Activated T-cell treated with anti-CD3 and anti-CD28 coated beads, Interleukin-2, amount 50 U/mL, for 24 hours (primary cell): ENCODE measurements at regions not wholly inside any gene's neighbourhood (a gene's known extent, or its start where the extent isn't known, plus 50 kb on each side); places are given as distances from the start of the nearest gene placed in this dataset.

ENCODE experiments used
- DNase-seq: peaks from one replicate; pipeline ENCODE4 v3.0.0-alpha.2; 2020
- H3K27ac Mint-ChIP-seq: 2 replicates; pipeline ENCODE4 v1.8.0; 2020; ENCODE audit warnings: mild to moderate bottlenecking, mixed read lengths
- H3K27me3 Mint-ChIP-seq: 2 replicates; pipeline ENCODE4 v1.8.0; 2020; ENCODE audit warnings: mixed read lengths
- H3K36me3 Mint-ChIP-seq: 2 replicates; pipeline ENCODE4 v1.8.0; 2020; ENCODE audit warnings: low read depth, mixed read lengths
- H3K4me1 Mint-ChIP-seq: 2 replicates; pipeline ENCODE4 v1.8.0; 2020; ENCODE audit warnings: low read depth, mixed read lengths
- H3K4me3 Mint-ChIP-seq: 2 replicates; pipeline ENCODE4 v1.8.0; 2020; ENCODE audit warnings: mild to moderate bottlenecking, moderate library complexity, mixed read lengths
- H3K9me3 Mint-ChIP-seq: 2 replicates; pipeline ENCODE4 v1.8.0; 2020; ENCODE audit warnings: mixed read lengths

DNA sequence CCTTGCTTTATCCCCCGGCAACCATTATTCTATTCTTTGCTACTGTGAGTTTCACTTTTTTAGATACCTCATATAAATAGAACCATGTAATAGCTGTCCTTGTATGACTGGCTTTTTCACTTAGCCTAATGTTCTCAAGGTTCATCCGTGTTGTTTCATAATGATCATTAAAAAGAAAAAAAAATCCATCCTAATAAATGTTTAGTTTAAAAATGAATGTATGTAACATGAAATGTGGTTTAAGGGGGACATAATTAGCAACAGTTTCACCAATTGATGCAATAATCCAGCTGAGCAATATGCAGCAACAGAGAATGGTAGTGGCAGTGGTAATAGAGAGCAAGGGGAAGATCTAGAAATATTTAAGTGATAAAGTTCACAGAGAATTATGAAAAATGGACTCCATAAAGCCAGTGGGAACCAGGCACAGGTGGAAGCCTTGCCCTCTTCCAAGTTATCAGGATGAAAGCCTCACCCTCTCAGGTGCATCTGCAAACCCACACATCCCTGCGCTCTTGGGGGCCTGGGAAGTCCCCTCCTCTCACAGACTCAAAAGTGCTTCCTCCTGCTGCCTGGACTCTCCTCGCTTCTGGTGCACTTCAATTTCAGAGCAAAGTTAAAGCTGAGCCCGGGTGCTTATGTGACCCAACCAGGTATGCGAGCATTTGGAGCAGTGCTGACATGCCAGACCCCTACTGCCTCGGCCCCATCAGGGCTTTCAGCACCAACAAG is 1403.3 kb upstream of the SLC39A10 start:
- H3K27me3 Mint-ChIP-seq = no peaks in the 10 kb centered on the region
- no peaks in the 10 kb centered on the region for H3K9me3 Mint-ChIP-seq
- no peaks in the 10 kb centered on the region for H3K4me1 Mint-ChIP-seq

DNA sequence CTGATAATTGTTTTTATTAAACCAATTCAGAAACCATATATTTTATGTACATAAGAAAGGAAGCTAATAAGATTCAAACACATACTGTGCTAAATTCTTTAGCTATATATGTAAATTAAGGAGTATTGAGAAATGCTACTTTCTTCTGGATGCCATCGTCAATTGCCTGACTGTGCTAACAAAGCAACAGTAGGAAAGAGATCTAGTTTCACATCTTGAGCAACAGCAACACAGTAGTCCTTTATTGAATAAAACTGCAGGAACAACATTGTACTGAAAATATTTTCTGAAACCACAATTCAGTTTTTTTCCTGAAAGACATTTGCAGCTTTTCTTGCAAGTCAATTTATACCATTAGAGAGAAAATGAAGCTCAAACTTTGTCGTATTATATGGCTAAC is 1404.9 kb upstream of the SLC39A10 start:
- no peaks in the 10 kb centered on the region for H3K4me1 Mint-ChIP-seq
- DNase-seq = no peak
- H3K9me3 Mint-ChIP-seq = no peaks in the 10 kb centered on the region
- no peak overlapping the region for H3K4me3 Mint-ChIP-seq
- H3K27me3 Mint-ChIP-seq = no peaks in the 10 kb centered on the region
- H3K27ac Mint-ChIP-seq = no peak overlapping the region
- H3K36me3 Mint-ChIP-seq = no peaks in the 10 kb centered on the region

More for the DNA sequence above, 1403.3 kb upstream of the SLC39A10 start:
- no peaks in the 10 kb centered on the region for H3K36me3 Mint-ChIP-seq
- DNase-seq = no peak
- no peak overlapping the region for H3K27ac Mint-ChIP-seq
- H3K4me3 Mint-ChIP-seq = no peak overlapping the region

DNA sequence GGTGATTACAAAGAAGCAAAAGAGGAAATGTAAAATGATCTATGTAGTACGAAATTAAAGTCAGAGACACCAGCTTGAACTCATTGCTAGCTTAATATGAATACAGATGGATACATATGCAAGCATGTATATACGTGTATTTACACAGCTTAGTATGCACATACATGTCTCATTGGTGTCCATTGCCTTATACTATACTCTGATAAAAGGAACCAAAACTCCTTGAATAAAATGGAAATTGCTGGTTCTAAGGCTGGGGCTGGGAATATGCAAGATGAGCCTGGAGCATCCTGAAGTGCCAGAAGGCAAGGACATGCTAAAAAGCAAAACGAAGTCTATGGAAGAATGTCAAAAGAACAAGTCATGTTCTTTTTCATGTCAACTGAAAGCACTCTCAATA is 1424.4 kb upstream of the SLC39A10 start:
- DNase-seq = no peak

DNA sequence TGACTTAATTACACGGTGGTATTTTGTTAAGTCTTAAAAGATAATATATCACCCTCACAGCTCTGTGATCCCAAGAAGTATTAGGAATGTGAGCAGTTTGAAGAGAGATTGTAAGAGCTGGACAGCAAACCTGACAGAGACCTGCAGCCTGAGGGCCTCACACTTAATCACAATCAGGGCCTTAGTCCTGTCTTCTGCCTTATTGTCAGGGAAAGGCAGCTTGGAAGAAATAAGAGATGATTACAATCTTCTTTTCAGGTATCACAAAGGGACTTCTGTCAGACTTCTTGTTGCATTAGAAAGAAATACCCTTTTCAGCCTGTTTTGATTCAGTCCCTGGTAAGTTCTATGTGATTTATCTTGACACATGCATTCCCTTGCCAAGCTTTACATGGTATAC is 1433.8 kb upstream of the SLC39A10 start:
- Mint-ChIP-seq H3K4me3 (no peak overlapping the region), H3K4me1 (no peaks in the 10 kb centered on the region), H3K36me3 (no peaks in the 10 kb centered on the region), H3K27ac (no peak overlapping the region), H3K27me3 (no peaks in the 10 kb centered on the region), H3K9me3 (no peaks in the 10 kb centered on the region)
- no peak for DNase-seq

More for the DNA sequence above, 1424.4 kb upstream of the SLC39A10 start:
- H3K27me3 Mint-ChIP-seq = no peaks in the 10 kb centered on the region
- H3K9me3 Mint-ChIP-seq = no peaks in the 10 kb centered on the region
- H3K27ac Mint-ChIP-seq = no peak overlapping the region
- no peaks in the 10 kb centered on the region for H3K4me1 Mint-ChIP-seq
- H3K36me3 Mint-ChIP-seq = no peaks in the 10 kb centered on the region
- H3K4me3 Mint-ChIP-seq = no peak overlapping the region

DNA sequence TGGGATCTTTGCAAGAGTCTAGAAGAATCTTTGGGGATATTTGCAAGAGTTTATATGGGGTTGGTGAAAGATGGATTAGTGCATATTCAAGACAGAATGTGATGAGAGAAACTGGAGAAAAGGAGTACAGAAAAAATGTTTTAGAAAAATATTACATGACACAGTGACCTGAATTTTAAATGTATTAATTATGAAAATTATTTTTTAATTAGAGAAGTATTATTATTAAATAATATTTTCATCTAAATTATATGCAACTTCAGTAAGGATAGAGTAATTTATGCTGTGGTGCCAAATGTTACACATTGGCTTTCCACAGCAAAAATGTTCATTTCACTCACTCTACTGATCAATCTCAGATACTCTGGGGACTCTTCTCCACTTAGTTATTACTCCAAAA is 1442.8 kb upstream of the SLC39A10 start:
- Mint-ChIP-seq H3K9me3 (no peaks in the 10 kb centered on the region), H3K27me3 (no peaks in the 10 kb centered on the region), H3K36me3 (no peaks in the 10 kb centered on the region), H3K27ac (no peak overlapping the region), H3K4me1 (no peaks in the 10 kb centered on the region), H3K4me3 (no peak overlapping the region)
- DNase-seq = no peak

DNA sequence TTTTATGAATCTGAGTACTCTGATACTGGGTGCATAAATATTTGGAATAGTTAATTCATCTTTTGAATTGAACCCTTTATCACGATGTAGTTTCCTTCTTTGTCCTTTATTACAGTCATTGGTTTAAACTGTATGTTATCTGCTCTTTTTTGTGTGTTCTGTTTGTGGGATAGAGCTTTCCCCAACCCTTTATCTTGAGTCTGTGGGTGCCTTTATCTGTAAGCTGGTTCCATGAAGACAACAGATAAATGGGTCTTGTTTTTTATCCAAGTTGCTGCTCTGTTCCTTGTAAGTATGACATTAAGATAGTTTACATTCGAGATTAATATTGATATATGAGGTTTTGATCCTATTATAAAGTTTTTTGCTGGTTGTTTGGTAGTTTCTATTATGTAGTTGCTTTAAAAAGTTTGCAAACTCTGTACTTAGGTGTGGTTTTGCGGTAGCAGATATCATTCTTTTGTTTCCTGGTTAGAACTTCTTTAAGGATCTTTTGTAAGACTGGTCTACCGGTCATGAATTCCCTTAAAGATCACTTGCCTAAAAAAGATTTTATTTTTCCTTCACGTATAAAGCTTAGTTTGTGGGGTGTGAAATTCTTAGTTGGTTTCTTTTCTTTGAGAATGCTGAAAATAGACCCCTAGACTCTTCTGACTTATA is 1451.3 kb upstream of the SLC39A10 start:
- Mint-ChIP-seq H3K27me3 (no peaks in the 10 kb centered on the region), H3K4me3 (no peak overlapping the region), H3K9me3 (peaks cover 7% of the 10 kb centered on the region), H3K36me3 (no peaks in the 10 kb centered on the region), H3K4me1 (no peaks in the 10 kb centered on the region), H3K27ac (no peak overlapping the region)
- DNase-seq = no peak

DNA sequence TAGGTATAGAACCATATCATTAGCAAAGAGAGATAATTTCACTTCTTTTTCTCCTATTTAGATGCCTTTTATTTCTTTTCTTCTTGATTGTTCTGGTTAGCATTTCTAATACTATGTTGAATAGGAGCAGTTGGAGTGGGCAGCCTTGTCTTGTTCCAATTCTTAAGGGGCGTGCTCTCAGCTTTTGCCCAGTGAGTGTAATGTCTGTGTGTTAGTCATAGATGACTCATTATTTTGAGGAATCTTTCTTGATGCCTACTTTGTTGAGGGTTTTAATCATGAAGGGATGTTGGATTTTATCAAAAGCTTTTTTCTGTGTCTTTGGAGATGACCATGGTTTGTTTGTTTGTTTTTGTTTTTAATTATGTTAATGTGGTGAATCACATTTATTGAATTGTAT is 1453.1 kb upstream of the SLC39A10 start:
- Mint-ChIP-seq H3K36me3 (no peaks in the 10 kb centered on the region), H3K9me3 (peaks cover 7% of the 10 kb centered on the region), H3K4me1 (no peaks in the 10 kb centered on the region), H3K27ac (no peak overlapping the region), H3K27me3 (no peaks in the 10 kb centered on the region), H3K4me3 (no peak overlapping the region)
- no peak for DNase-seq

DNA sequence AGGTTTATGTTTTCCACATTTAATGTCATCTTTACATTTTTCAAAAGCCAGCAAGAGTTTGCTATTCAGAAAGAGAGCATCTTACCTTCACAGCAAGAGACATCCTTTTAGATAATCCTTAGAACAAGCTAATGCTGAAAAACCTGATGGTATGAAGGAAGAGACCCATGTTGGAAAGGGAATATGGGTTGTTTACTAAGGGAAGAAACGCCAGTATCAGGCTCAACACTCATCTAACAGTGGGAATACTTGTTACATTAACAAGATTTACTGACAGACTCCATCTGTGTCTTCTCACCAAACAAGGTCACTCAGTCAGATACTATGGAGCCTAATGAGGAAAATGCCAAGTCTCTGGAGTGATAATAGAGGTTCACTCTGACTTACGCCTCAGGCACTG is 1474.1 kb upstream of the SLC39A10 start:
- Mint-ChIP-seq H3K9me3 (peaks cover 4% of the 10 kb centered on the region), H3K27ac (no peak overlapping the region), H3K36me3 (no peaks in the 10 kb centered on the region), H3K4me1 (no peaks in the 10 kb centered on the region), H3K27me3 (no peaks in the 10 kb centered on the region), H3K4me3 (no peak overlapping the region)
- no peak for DNase-seq

DNA sequence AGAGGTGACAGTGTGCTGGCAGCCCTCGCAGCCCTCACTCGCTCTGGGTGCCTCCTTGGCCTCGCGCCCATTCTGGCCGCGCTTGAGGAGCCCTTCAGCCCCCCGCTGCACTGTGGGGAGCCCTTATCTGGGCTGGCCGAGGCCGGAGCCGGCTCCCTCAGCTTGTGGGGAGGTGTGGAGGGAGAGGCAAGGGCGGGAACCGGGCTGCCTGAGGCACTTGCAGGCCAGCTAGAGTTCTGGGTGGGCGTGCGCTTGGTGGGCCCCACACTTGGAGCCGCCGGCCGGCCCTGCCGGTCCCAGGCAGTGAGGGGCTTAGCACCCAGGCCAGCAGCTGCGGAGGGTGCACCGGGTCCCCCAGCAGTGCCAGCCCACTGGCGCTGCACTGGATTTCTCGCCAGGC is 1480.9 kb upstream of the SLC39A10 start:
- Mint-ChIP-seq H3K4me1 (no peaks in the 10 kb centered on the region), H3K36me3 (no peaks in the 10 kb centered on the region), H3K27ac (no peak overlapping the region), H3K9me3 (peaks cover 10% of the 10 kb centered on the region), H3K27me3 (no peaks in the 10 kb centered on the region), H3K4me3 (no peak overlapping the region)
- DNase-seq = no peak

DNA sequence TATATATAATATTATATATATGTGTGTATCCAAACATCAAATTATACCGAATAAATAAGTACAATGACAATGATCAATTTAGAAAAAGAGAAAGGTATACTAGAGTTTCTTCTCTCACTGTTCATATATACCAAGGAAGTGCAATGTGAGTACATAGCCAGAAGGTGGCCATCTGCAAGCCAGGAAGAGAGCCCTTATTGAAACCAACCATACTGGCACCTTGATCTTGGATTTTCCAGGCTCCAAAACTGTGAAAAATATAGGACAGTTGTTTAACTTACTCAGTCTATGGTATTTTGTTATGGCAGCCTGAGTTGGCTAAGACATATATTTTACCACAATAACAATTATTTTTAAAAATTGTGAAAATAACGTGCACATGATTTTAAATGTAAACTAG is 1490.2 kb upstream of the SLC39A10 start:
- Mint-ChIP-seq H3K4me3 (no peak overlapping the region), H3K9me3 (no peaks in the 10 kb centered on the region), H3K27ac (no peak overlapping the region), H3K27me3 (no peaks in the 10 kb centered on the region), H3K36me3 (no peaks in the 10 kb centered on the region), H3K4me1 (no peaks in the 10 kb centered on the region)
- no peak for DNase-seq

DNA sequence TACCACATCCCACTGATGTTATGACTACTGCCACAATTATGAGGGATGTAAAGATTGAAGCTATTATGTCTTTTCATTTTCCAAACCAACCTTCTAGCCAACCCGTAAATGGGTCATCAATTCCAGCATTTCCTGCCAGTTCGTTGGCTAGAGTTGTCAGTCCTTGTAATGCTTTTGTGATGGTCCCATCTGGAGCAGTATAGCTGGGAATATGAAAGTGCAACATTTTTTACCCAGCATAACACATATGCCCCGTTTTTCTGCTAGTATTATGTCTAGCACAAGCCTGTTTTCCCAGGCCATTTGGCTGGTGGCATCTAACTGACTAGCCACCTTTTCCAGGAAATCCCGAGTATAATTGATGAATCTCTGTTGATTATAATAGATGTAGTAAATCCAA is 1501.6 kb upstream of the SLC39A10 start:
- Mint-ChIP-seq H3K36me3 (no peaks in the 10 kb centered on the region), H3K4me3 (no peak overlapping the region), H3K27me3 (no peaks in the 10 kb centered on the region), H3K27ac (no peak overlapping the region), H3K4me1 (no peaks in the 10 kb centered on the region), H3K9me3 (no peaks in the 10 kb centered on the region)
- no peak for DNase-seq

DNA sequence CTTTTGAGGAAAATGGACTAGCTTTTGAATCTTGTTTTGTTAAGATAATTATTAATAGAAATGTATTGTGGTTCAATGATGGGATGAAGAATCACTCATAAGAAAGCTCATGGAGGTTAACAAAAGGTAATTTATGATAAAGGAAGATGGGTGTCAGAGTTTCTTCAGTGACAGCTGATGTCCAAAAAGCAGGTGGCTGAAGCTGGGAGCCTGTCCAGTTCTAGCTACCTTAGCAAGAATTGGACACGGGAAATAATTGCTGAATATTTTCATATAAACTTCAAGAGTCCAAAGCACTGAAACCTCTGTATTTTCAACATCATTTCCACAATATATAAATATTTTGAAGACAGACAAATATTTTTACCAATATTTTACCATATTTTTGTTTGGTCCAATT is 1505.8 kb upstream of the SLC39A10 start:
- H3K9me3 Mint-ChIP-seq = no peaks in the 10 kb centered on the region
- H3K27ac Mint-ChIP-seq = no peak overlapping the region
- no peak overlapping the region for H3K4me3 Mint-ChIP-seq
- H3K4me1 Mint-ChIP-seq = no peaks in the 10 kb centered on the region
- no peaks in the 10 kb centered on the region for H3K27me3 Mint-ChIP-seq
- DNase-seq = no peak
- no peaks in the 10 kb centered on the region for H3K36me3 Mint-ChIP-seq

DNA sequence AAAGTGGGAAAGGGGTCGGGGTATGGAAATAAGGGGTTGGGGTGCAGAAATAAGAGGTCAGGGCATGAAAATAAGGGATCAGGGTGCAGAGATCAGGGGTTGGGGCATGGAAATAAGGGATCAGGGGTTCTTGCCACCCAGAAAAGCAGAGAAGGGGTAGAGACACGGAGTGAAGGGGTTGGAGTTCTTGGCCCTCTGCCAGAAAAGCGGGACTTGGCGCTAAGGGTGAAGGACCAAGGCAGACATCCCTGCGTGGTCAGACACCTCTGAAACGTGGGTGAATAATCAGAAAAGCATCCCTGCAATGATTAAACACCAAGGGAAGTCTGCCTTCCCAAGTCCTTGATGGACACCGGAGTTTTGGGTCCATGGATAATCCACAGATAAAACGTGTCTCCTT is 1521.6 kb upstream of the SLC39A10 start:
- Mint-ChIP-seq H3K4me1 (no peaks in the 10 kb centered on the region), H3K27me3 (no peaks in the 10 kb centered on the region), H3K27ac (no peak overlapping the region), H3K36me3 (no peaks in the 10 kb centered on the region), H3K9me3 (no peaks in the 10 kb centered on the region), H3K4me3 (no peak overlapping the region)
- no peak for DNase-seq

DNA sequence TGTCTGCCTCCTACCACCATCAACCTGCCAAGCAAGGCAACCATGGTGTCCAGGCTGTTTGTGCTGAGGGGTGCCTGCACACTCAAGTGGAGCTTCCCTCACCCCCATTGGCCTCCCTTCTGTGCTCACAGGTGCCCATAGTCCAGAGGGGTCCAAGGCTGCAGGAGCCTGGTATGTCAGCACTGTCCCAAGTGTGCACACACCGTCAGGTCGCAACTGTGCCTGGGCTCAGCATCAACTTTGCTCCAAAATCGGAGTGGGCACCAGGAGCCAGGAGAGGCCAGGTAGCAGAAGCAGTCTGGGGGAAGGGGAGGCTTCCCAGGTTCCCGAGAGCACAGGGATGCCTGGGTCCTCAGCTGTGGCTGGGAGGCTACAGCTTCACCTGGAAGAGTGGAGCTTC is 1528.2 kb upstream of the SLC39A10 start:
- Mint-ChIP-seq H3K27ac (no peak overlapping the region), H3K9me3 (peaks cover 3% of the 10 kb centered on the region), H3K36me3 (no peaks in the 10 kb centered on the region), H3K4me3 (no peak overlapping the region), H3K4me1 (no peaks in the 10 kb centered on the region), H3K27me3 (no peaks in the 10 kb centered on the region)
- no peak for DNase-seq

DNA sequence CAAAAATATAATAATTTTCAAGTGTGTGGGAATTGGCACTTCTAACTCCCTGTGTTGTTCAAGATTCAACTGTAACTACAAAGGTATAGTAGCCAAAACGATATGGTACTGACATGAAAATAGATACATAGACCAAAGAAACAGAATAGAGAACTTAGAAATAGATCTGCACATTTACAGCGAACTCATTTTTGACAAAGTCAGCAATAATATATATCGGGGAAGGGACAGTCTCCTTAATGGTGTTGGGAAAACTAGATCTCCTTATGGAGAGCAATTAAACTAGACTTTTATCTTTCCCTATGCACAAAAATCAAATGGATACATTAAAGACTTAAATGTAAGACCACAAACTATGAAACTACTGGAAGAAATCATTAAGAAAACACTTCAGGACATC is 1530.6 kb upstream of the SLC39A10 start:
- Mint-ChIP-seq H3K4me3 (no peak overlapping the region), H3K9me3 (peaks cover 3% of the 10 kb centered on the region), H3K4me1 (no peaks in the 10 kb centered on the region), H3K36me3 (no peaks in the 10 kb centered on the region), H3K27ac (no peak overlapping the region), H3K27me3 (no peaks in the 10 kb centered on the region)
- no peak for DNase-seq
